Mucosa of rectum (tissue), 2 donors: ENCODE measurements at regions not wholly inside any gene's neighbourhood (a gene's known extent, or its start where the extent isn't known, plus 50 kb on each side); places are given as distances from the start of the nearest gene placed in this dataset.
"Not testable (repeated sequence)": the region's sequence is repeated elsewhere in the genome, so short reads cannot be mapped to it uniquely, and the experiment has no call there.

Experiments used
- H3K27ac ChIP-seq, 2 donors: one replicate each; pipeline ENCODE4 v1.7.0; 2013; ENCODE audit warnings: inconsistent platforms in 2 of 2, low read depth in 2 of 2, low read length in 2 of 2
- H3K27me3 ChIP-seq, 2 donors: one replicate each; pipeline ENCODE4 v1.7.0; 2013; ENCODE audit warnings: low read length in 2 of 2; ENCODE audit not compliant: control insufficient read depth in 2 of 2, insufficient read depth in 2 of 2
- H3K36me3 ChIP-seq, 2 donors: one replicate each; pipeline ENCODE4 v1.7.0; 2013; ENCODE audit warnings: low read length in 2 of 2; ENCODE audit not compliant: control insufficient read depth in 2 of 2, insufficient read depth in 2 of 2
- H3K4me1 ChIP-seq, 2 donors: one replicate each; pipeline ENCODE4 v1.7.0; 2013; ENCODE audit warnings: low read length in 2 of 2, mild to moderate bottlenecking in 1 of 2; ENCODE audit not compliant: control insufficient read depth in 2 of 2, insufficient read depth in 2 of 2
- H3K4me3 ChIP-seq, 2 donors: one replicate each; pipeline ENCODE4 v1.7.0; 2013; ENCODE audit warnings: low read length in 2 of 2
- H3K9ac ChIP-seq, 2 donors: one replicate each; pipeline ENCODE4 v1.7.0; 2013; ENCODE audit warnings: low read length in 2 of 2, low read depth in 1 of 2, mild to moderate bottlenecking in 1 of 2
- H3K9me3 ChIP-seq, 2 donors: one replicate each; pipeline ENCODE4 v1.7.0; 2013; ENCODE audit warnings: low read length in 2 of 2; ENCODE audit not compliant: control insufficient read depth in 2 of 2
- donor health status: healthy.
- donor health status: Normal muscosa, but diverticular disease.

- no peaks in the 10 kb centered on the region for H3K27me3 ChIP-seq
- H3K4me3 ChIP-seq = no peak overlapping the region
- H3K9ac ChIP-seq = no peak overlapping the region
- H3K27ac ChIP-seq = no peak overlapping the region
- H3K4me1 ChIP-seq = no peaks in the 10 kb centered on the region
- no peaks in the 10 kb centered on the region for H3K36me3 ChIP-seq
- H3K9me3 ChIP-seq = no peaks in the 10 kb centered on the region
Observed at GRCh38 chr4:33931026-33931425, 2313.3 kb downstream of the ARAP2 start.

GRCh38 chr4:33940281-33940680, 2304.0 kb downstream of the ARAP2 start:
- H3K4me1 ChIP-seq = no peaks in the 10 kb centered on the region
- H3K36me3 ChIP-seq = no peaks in the 10 kb centered on the region
- H3K27ac ChIP-seq = no peak overlapping the region
- H3K27me3 ChIP-seq = no peaks in the 10 kb centered on the region
- no peak overlapping the region for H3K4me3 ChIP-seq
- no peak overlapping the region for H3K9ac ChIP-seq
- H3K9me3 ChIP-seq = peaks cover 2% of the 10 kb centered on the region in 2 donors

- Histone ChIP-seq H3K9me3 (peaks cover 2% of the 10 kb centered on the region in 2 donors), H3K27me3 (no peaks in the 10 kb centered on the region), H3K4me1 (no peaks in the 10 kb centered on the region), H3K4me3 (no peak overlapping the region), H3K27ac (no peak overlapping the region), H3K9ac (no peak overlapping the region), H3K36me3 (no peaks in the 10 kb centered on the region)
Observed at GRCh38 chr4:33941854-33942253, 2302.5 kb downstream of the ARAP2 start.

GRCh38 chr4:33948921-33949320, 2295.4 kb downstream of the ARAP2 start:
- H3K27ac ChIP-seq = no peak overlapping the region
- H3K27me3 ChIP-seq = no peaks in the 10 kb centered on the region
- H3K9me3 ChIP-seq = no peaks in the 10 kb centered on the region
- H3K4me1 ChIP-seq = no peaks in the 10 kb centered on the region
- no peak overlapping the region for H3K4me3 ChIP-seq
- no peaks in the 10 kb centered on the region for H3K36me3 ChIP-seq
- H3K9ac ChIP-seq = no peak overlapping the region

GRCh38 chr4:33953848-33954247, 2290.5 kb downstream of the ARAP2 start:
- H3K4me3 ChIP-seq, H3K27ac ChIP-seq, H3K4me1 ChIP-seq, H3K9me3 ChIP-seq, H3K9ac ChIP-seq, H3K36me3 ChIP-seq, H3K27me3 ChIP-seq: not testable (repeated sequence)

- H3K4me1 ChIP-seq = no peaks in the 10 kb centered on the region
- no peak overlapping the region for H3K27ac ChIP-seq
- H3K36me3 ChIP-seq = no peaks in the 10 kb centered on the region
- no peak overlapping the region for H3K9ac ChIP-seq
- no peaks in the 10 kb centered on the region for H3K27me3 ChIP-seq
- no peak overlapping the region for H3K4me3 ChIP-seq
- no peaks in the 10 kb centered on the region for H3K9me3 ChIP-seq
Observed at GRCh38 chr4:33954759-33955158, 2289.6 kb downstream of the ARAP2 start.

- Histone ChIP-seq H3K27ac (no peak overlapping the region), H3K36me3 (no peaks in the 10 kb centered on the region), H3K4me3 (no peak overlapping the region)
Observed at GRCh38 chr4:33959519-33959918, 2284.8 kb downstream of the ARAP2 start.

GRCh38 chr4:33961761-33962160, 2282.6 kb downstream of the ARAP2 start:
- Histone ChIP-seq H3K9ac (no peak overlapping the region), H3K36me3 (no peaks in the 10 kb centered on the region), H3K9me3 (no peaks in the 10 kb centered on the region), H3K27ac (no peak overlapping the region), H3K4me3 (no peak overlapping the region), H3K27me3 (no peaks in the 10 kb centered on the region), H3K4me1 (no peaks in the 10 kb centered on the region)

More at GRCh38 chr4:33959519-33959918, 2284.8 kb downstream of the ARAP2 start:
- H3K27me3 ChIP-seq = no peaks in the 10 kb centered on the region
- no peak overlapping the region for H3K9ac ChIP-seq
- no peaks in the 10 kb centered on the region for H3K9me3 ChIP-seq
- H3K4me1 ChIP-seq = no peaks in the 10 kb centered on the region

- Histone ChIP-seq H3K4me3 (no peak overlapping the region), H3K9ac (no peak overlapping the region), H3K27ac (no peak overlapping the region), H3K9me3 (peaks cover 0 to 3% of the 10 kb centered on the region in 2 donors), H3K27me3 (no peaks in the 10 kb centered on the region), H3K36me3 (no peaks in the 10 kb centered on the region), H3K4me1 (no peaks in the 10 kb centered on the region)
Observed at GRCh38 chr4:33966808-33967207, 2277.5 kb downstream of the ARAP2 start.

- Histone ChIP-seq H3K27ac (no peak overlapping the region), H3K36me3 (no peaks in the 10 kb centered on the region), H3K9ac (no peak overlapping the region), H3K27me3 (no peaks in the 10 kb centered on the region), H3K9me3 (peaks cover 0 to 3% of the 10 kb centered on the region in 2 donors), H3K4me1 (no peaks in the 10 kb centered on the region), H3K4me3 (no peak overlapping the region)
Observed at GRCh38 chr4:33974270-33974669, 2270.0 kb downstream of the ARAP2 start.

- no peaks in the 10 kb centered on the region for H3K4me1 ChIP-seq
- H3K27me3 ChIP-seq = no peaks in the 10 kb centered on the region
- no peaks in the 10 kb centered on the region for H3K36me3 ChIP-seq
- no peak overlapping the region for H3K4me3 ChIP-seq
- H3K27ac ChIP-seq = no peak overlapping the region
- H3K9ac ChIP-seq = no peak overlapping the region
- no peaks in the 10 kb centered on the region for H3K9me3 ChIP-seq
Observed at GRCh38 chr4:33975995-33976394, 2268.3 kb downstream of the ARAP2 start.
